Thyroid gland (tissue), 4 donors: ENCODE measurements at regions not wholly inside any gene's neighbourhood (a gene's known extent, or its start where the extent isn't known, plus 50 kb on each side); places are given as distances from the start of the nearest gene placed in this dataset.
"Not testable (repeated sequence)": the region's sequence is repeated elsewhere in the genome, so short reads cannot be mapped to it uniquely, and the experiment has no call there.

Experiments used
- POLR2A ChIP-seq, 2 donors: fragments of 450-650 bp; IDR thresholded peaks; one replicate each; pipeline ENCODE4 v1.6.1; 2017; ENCODE audit warnings: antibody characterized with exemption in 2 of 2, mild to moderate bottlenecking in 2 of 2, moderate library complexity in 1 of 2
- TF ChIP-seq, protein P1 (sequence below), 6 experiments: fragments of 200-600 bp in 3 of 6; fragments of 450-650 bp in 3 of 6; sonication (generic) in 3 of 6; IDR thresholded peaks; one replicate each; pipeline ENCODE4 v1.5.1; 2016 to 2019; ENCODE audit warnings: antibody characterized with exemption in 6 of 6, mild to moderate bottlenecking in 2 of 6, inconsistent platforms in 1 of 6, moderate library complexity in 1 of 6

DNA sequence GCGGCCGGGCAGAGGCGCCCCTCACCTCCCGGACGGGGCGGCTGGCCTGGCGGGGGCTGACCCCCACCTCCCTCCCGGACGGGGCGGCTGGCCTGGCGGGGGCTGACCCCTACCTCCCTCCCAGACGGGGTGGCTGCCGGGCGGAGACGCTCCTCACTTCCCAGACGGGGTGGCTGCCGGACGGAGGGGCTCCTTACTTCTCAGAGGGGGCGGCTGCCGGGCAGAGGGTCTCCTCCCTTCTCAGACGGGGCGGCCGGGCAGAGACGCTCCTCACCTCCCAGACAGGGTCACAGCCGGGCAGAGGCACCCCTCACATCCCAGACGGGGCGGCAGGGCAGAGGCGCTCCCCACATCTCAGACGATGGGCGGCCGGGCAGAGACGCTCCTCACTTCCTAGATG lies 321.8 kb upstream of the SGCG start:
- TF ChIP-seq POLR2A (IDR thresholded peaks at IDR 0.05), result not testable (repeated sequence)
- TF ChIP-seq, protein P1, sequence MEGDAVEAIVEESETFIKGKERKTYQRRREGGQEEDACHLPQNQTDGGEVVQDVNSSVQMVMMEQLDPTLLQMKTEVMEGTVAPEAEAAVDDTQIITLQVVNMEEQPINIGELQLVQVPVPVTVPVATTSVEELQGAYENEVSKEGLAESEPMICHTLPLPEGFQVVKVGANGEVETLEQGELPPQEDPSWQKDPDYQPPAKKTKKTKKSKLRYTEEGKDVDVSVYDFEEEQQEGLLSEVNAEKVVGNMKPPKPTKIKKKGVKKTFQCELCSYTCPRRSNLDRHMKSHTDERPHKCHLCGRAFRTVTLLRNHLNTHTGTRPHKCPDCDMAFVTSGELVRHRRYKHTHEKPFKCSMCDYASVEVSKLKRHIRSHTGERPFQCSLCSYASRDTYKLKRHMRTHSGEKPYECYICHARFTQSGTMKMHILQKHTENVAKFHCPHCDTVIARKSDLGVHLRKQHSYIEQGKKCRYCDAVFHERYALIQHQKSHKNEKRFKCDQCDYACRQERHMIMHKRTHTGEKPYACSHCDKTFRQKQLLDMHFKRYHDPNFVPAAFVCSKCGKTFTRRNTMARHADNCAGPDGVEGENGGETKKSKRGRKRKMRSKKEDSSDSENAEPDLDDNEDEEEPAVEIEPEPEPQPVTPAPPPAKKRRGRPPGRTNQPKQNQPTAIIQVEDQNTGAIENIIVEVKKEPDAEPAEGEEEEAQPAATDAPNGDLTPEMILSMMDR (IDR thresholded peaks at IDR 0.05), result not testable (repeated sequence)
